GM18858 (cell line): ENCODE measurements at regions not wholly inside any gene's neighbourhood (a gene's known extent, or its start where the extent isn't known, plus 50 kb on each side); places are given as distances from the start of the nearest gene placed in this dataset.
A peak's percentile ranks its signal among the peaks of the same experiment; 100 is the strongest.
"Not testable (repeated sequence)": the region's sequence is repeated elsewhere in the genome, so short reads cannot be mapped to it uniquely, and the experiment has no call there.

Experiments
- ATAC-seq: cut with Tn5 transposase; IDR thresholded peaks from one replicate; pipeline ENCODE4 v1.9.1; 2021; ENCODE audit not compliant: unreplicated experiment

DNA sequence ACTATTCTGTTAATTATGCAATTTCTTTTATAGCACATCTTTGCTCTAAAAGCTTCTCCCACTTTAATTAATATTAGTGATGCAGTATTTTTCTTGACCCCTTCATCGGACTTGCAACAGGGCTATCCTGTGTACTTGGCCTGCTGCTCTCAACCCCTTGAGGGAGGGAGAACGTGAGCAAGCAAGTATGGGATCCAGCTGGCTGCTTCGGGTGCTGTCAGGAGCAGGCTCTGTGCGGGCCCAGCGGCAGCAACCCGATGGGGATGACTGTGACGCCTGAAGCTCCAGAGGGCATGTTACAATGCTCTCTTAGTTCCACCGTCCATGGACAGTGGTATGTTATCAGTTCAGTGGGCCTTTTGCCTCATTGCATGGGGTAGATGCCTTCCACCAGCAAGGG, 519.8 kb upstream of the CITED2 start:
- ATAC-seq = no peak

- no peak for ATAC-seq
Observed at GRCh38 chr6:139891471-139891870, 517.0 kb upstream of the CITED2 start.

DNA sequence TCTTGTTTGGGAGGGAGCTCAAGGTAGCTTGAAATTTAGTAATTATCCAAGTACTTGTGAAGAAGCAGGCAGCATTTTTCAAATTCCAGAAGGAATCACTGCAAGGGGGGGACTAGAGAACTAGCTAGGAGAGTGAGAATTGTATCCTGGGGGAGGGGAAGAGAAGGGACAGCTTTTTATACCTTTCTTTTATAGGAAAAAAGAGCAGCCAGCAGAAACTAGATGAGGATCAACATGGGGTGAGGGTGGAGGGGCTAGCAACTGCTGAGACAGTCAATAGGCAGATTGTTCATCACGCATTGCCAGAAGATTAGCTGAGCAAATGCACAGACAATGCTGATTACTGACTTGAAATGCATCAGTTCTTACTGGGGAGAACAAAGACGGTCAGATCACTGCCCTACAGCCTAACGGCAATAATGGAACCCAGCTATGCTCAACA, 514.3 kb upstream of the CITED2 start:
- ATAC-seq = no peak

- ATAC-seq = no peak
Observed at GRCh38 chr6:139887275-139887674, 512.8 kb upstream of the CITED2 start.

GRCh38 chr6:139886396-139886795, 511.9 kb upstream of the CITED2 start:
- ATAC-seq = no peak

- no peak for ATAC-seq
Observed at GRCh38 chr6:139885909-139886308, 511.5 kb upstream of the CITED2 start.

- ATAC-seq = no peak
Observed at GRCh38 chr6:139883776-139884175, 509.3 kb upstream of the CITED2 start.

DNA sequence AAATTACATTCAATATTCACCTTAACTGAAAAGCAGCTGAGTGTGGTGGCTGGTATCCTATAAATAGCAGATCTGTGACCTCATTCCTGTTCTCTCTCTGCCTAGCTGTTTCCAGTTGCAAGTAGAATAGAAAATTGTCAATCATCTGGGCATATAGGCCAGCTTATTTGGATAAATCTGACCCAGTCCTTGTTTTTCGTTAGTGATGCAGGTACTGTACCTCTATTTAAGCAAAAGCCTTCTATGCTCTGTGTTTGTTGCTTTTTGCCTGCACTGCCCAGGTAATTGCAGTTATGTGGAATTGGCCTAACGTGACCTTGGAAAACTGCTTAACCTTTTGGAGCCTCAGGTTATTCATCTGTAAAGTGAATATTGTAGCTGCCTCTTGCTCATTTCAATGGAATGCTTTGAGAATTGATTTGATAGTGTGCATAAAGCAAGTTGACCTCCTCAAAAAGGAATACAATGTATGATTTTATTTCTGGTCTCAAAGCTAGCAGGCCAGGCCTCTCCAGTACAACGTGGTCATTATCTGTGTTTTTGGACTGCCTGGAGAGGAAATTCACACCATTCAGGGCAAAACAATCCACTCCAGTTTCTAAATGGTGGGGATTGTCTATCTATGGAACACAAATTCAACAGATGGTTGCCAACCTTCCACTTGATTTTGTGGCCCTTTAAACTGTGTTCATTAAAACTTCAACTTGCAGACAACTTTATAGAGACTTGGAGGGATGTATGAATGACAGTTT, 508.7 kb upstream of the CITED2 start:
- ATAC-seq = peak; percentile 43

DNA sequence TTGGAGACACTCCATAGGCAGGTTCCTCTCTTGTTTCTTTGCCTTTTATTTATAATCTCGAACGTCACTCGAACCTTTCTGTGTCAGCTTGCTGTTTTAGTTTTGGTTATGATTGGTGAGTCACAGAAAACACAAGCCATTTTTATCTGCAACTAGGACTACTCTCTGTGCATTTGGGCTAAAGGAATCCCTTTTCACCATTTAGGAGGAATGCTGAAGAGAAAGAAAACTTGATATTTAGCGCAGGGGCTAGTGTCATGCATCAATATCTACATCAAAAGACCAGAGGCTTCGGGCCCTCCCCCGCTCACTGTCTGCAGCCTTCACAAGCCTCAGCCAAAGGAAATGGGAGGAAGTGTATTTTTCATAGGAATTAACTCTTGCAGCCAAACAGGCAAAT, 507.8 kb upstream of the CITED2 start:
- no peak for ATAC-seq

DNA sequence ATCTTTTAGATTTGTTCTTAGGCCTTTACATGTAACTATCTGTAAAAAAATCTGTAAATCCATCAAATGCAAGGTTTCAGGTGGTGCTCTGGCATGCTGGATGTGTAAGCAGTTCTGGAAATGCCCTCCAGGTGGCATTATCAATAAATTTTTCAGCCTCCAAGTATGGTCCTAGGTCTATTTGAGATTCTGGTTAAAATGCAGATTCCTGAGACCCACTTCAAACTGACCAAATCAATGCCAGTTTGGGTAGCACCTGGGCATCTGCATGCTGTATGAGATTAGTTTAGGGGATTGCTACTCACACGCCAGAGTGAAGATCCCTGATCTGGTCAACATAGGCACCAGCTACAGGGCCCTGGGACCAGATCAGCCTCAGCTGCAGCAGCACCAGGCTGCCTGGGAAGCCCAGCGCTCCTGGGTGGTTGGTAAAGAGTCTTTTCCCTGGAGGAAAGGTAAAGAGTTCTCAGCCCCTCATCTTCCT, 507.3 kb upstream of the CITED2 start:
- peak; percentile 83 for ATAC-seq

- no peak for ATAC-seq
Observed at GRCh38 chr6:139881236-139881635, 506.8 kb upstream of the CITED2 start.

DNA sequence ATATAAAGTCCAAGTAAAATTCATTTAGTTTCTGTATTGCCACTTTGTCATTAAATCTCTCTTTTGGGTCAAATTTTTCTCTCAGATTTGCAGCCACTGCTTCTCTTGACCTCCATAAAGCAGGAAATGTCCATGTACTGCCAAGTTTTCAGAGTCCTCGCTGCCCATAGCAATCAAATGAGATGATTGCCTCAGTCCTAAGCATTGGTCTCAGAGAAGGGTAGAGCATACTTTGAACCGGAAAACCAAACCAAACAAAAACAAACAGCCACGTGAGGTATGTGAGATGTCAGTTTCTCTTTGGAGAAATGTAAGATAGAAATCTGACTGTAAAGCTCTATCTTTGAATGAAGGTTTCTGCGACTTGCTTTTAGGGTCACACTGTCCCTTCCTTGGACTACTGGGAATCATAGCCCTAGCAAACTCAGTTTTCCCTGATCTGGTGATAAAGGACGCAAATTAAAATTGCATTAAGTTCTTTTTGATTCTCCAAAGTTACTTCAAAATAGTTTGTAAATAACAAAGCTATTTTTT, 505.4 kb upstream of the CITED2 start:
- ATAC-seq = no peak

- ATAC-seq = not testable (repeated sequence)
Observed at GRCh38 chr6:139879241-139879640, 504.8 kb upstream of the CITED2 start.

DNA sequence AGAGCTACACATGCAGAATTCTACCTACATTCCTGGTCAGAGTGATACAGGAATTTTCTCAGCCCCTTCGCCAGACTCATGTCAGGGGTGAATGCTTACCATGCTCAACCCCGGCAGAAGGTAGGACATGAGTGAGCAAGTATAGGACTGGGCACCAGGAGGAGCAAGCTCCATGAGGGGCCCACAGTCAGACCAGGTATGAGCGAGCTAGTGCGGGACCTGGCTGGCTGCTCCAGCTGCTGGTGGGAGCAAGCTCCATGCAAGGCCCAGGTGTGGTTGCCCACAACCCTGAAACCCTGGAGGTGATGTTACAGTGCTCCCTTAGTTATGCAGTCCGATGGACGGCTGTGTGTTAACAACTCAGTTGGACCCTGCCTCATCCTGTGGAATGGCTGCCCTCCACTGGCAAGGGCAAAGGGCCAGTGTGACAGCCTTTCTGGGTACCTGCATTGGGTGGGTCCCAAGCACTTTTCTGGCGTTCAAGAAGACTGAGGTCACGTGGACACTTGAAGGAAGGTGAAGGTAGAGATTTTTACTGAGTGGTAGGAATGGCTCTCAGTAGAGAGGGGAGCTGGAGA, 503.5 kb upstream of the CITED2 start:
- no peak for ATAC-seq

DNA sequence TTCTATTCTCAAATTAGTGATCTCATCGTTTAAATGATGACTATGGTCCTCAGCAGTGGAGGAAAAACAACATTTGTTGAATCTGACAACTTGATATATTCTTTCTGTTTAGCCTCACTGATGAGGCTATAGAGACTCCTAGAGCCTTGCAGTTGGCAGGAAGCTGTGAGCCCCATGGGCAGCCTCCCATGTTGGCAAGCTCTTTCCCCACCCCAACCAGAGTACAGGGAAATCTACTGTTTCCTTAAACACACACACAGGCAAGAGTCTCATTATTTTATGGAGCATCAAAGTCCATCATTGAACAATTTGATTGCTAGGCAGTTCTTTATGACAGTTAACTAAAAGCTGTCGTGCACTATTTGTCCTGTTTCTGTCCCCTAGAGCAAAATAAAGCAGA, 498.2 kb upstream of the CITED2 start:
- ATAC-seq = no peak

- ATAC-seq = no peak
Observed at GRCh38 chr6:139871803-139872510, 497.5 kb upstream of the CITED2 start.

DNA sequence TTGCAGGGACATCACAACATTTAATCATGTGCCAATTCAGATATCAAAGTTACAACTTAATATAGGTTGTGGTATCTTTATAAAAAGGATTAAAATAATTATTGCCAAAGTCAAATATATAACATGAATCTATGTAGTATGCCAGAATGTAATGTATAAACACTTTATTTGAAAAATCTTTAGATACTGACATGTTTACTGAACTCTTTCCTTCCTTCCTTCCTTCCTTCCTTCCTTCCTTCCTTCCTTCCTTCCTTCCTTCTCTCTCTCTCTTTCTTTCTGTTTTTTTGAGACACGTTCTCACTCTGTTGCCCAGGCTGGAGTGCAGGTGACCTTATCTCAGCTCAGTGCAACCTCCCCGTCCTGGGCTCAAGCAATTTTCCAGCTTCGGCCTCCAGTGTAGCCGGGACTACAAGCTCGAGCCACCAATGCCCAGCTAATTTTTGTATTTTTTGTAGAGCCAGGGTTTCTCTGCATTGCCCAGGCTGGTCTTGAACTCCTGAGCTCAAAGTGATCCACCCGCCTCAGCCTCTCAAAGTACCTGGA, 496.8 kb upstream of the CITED2 start:
- ATAC-seq = no peak

- ATAC-seq = no peak
Observed at GRCh38 chr6:139868576-139868975, 494.1 kb upstream of the CITED2 start.

GRCh38 chr6:139863964-139864363, 489.5 kb upstream of the CITED2 start:
- no peak for ATAC-seq

GRCh38 chr6:139863346-139863745, 488.9 kb upstream of the CITED2 start:
- ATAC-seq = no peak

- no peak for ATAC-seq
Observed at GRCh38 chr6:139862311-139862710, 487.9 kb upstream of the CITED2 start.
